ENCODE measurements at regions not wholly inside any gene's neighbourhood (a gene's known extent, or its start where the extent isn't known, plus 50 kb on each side); places are given as distances from the start of the nearest gene placed in this dataset.
"Not testable (repeated sequence)": the region's sequence is repeated elsewhere in the genome, so short reads cannot be mapped to it uniquely, and the experiment has no call there.

GRCh38 chr9:135173066-135173465 lies 85.6 kb downstream of the OLFM1 start:
- no peak for DNase-seq

- no peak for DNase-seq
Observed at GRCh38 chr9:135174248-135174647, 86.8 kb downstream of the OLFM1 start.

DNA sequence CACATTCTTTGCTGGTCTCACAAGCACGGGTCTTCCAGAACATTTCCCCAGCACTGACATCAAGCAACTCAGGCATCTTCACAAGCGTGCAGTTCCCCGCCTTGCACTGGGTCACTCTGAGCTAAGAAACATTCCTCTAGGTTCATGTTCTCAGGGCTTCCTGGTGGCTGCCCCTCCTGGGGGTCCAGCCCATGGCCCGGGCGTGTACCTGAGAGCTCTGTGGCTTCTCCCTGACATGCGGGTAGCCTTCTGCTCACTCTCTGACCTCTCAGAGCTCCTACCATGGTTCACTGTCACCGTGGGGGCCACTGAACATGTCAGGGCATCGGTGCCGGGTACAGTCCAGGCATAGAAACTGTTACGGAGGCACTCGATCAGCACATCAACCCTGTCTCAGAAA lies 87.5 kb downstream of the OLFM1 start:
- no peak for DNase-seq

DNA sequence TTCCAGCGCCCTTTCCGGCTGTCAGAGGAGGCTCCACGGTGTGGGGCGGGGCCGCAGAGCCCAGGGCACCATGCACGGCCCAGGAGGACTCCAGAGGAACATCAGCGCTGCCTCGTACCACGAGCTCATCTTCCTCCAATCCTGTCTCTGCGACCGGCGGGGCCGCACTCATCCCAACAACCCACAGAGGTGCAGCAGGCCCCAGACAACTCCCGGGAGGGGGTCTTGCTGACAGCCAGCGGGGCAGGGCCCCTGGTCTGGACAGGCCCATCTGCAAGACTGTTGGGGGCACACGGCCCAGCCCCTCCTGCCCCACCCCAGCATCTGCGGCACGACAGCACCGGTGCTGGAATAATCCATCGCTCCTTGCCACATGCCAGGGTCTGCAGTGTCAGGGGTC lies 88.8 kb downstream of the OLFM1 start:
- no peak for DNase-seq

- DNase-seq: not testable (repeated sequence)
Observed at GRCh38 chr9:135177562-135177961, 90.1 kb downstream of the OLFM1 start.

DNA sequence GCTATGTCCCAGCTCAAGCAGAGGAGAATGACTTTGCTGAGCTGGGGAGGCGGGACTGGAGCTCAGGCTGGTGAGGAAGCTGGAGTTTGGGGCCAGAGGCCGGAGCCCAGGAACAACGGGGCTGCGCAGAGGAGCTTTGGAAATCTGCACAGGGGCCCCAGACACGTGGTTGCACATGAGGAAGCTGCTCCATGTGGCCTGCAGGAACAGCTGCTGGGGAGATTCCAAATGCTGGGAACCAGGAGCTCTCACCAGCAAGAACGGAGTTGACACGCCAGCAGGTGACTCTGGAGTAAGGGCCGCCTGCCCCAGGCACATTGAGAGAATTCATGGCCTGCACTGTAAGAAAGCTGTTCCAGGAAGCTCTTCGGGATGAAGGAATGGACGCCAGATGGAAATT lies 91.0 kb downstream of the OLFM1 start:
- DNase-seq: no peak

GRCh38 chr9:135179041-135179440 lies 91.6 kb downstream of the OLFM1 start:
- no peak for DNase-seq

- no peak for DNase-seq
Observed at GRCh38 chr9:135179976-135180375, 92.5 kb downstream of the OLFM1 start.

DNA sequence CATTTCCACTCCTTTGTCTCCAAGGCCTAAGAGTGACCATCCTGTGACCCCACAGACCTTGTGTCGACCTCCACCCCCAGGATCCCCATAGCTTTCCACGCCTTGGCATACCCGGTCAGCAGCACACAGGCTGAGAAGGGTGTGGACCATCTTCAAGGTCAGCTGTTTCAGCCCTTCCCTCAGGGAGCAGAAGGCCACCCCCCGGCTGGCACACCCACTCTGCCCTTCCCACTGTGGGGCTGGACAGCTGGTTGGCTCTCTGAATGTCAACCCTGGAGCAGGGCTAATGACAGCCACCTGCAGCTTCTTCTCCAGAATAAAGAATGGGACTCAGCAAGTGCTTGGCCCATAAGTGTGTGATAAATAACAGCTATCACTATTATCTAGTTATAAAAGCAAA lies 93.1 kb downstream of the OLFM1 start:
- DNase-seq: no peak

- DNase-seq: no peak
Observed at GRCh38 chr9:135181336-135181735, 93.9 kb downstream of the OLFM1 start.

- not testable (repeated sequence) for DNase-seq
Observed at GRCh38 chr9:135181841-135182240, 94.4 kb downstream of the OLFM1 start.

DNA sequence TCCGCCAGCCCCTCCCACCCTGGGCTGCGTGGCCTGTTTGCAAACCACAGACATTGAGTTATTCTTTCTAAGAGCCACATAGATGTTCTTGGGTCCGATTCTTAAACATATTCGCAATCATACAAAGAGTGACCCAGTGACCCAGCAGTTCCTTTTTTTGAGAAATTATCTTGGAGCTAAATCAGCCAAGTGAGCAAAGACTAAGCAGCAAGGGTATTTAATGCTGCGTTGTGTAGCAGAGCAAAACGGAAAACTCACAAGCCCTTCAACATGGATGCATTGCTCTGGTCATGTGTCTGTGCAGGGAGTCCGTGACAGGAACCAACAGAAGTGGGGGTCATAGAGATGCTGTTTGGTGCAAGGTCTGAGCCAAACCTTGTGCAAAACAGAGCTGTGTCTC lies 95.6 kb downstream of the OLFM1 start:
- DNase-seq: no peak

DNA sequence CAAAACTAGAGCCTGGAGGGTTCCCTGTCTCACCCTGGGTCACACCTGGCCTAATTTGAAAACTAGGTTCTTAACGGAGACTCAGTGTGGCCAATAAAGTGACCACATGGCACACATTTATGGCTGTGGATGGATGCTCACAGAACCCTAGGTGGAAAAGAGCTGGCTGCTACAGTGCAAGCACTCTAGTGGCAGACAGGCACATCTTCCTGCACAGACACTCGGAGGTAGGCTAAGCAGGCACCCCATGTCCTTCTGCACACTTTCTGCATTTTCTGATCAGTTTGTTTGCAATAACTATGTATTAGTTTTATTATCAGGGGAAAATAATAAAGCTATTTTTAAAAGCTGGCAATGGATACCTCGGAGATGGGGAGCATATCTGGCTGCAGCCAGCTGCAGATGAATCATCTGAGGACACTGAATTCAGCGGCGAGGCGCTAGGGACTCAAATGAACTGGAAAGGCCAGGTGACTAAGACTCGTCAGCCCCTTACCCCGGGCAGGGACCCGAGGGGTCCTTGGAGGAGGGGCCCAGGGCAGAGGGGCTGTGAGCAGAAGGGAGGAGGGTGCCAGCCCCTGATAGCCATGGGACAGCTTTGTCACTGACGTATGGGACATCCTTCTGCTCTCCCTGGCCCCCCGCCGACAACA lies 96.2 kb downstream of the OLFM1 start:
- DNase-seq: no peak

DNA sequence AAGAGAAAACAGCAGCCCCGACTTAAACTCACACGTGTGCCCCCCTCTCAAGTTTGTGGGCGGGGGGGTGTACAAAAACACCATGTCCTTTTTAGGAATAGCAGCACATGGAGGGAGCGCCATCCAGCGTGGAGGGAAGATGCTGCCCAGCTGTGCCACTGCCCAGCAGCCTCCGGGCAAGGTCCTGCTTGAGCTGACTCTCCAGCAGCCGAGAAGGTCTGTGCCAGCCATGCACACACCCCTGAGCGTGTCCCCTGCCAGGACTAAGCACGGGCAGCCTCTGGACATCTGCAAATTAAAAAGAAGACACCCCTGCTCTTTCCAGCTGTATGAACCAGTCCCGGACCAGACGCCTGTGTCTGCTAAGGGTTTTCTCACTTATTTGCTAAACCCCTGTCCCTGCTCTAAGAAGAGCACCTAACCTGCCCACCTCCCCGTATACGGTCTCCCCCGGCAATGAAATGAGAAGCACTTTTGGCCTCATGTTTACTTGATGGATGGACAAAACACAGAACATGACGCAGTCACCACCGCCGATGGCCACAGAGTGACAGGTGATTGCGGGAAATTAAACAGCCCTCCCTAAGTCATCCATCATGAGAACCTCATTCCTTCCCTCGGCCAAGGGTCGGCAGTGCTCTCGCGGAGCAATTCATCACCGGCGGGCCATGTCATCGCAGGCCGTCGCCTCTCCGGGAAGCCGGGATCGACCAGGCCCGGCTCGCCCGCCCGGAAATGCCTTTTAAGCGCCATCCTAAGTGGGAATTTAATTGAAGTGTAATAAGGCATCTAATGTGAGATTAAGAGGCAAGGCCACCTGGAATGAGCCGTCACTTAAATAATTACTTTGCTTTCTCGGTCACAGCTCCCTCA lies 96.9 kb downstream of the OLFM1 start:
- DNase-seq: no peak

DNA sequence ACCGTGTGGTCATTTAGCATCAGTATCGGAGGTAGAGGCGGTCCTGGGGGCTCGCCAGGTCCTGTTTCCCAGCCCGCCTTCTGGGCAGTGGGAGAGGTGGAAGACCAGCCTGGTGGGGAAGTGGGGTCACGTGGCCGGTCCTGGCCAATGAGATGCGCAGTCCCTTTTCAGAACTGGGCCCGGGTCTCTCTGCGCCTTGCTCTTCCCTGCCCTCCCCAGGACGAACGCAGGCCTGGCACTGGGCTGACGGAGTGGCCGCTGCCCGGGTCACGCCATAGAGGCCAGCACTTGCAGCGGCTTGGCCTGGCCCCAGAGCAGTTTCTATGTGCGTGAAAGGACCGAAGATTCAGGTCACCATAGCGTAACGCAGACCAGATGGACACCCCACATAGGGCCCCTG lies 97.6 kb downstream of the OLFM1 start:
- no peak for DNase-seq

DNA sequence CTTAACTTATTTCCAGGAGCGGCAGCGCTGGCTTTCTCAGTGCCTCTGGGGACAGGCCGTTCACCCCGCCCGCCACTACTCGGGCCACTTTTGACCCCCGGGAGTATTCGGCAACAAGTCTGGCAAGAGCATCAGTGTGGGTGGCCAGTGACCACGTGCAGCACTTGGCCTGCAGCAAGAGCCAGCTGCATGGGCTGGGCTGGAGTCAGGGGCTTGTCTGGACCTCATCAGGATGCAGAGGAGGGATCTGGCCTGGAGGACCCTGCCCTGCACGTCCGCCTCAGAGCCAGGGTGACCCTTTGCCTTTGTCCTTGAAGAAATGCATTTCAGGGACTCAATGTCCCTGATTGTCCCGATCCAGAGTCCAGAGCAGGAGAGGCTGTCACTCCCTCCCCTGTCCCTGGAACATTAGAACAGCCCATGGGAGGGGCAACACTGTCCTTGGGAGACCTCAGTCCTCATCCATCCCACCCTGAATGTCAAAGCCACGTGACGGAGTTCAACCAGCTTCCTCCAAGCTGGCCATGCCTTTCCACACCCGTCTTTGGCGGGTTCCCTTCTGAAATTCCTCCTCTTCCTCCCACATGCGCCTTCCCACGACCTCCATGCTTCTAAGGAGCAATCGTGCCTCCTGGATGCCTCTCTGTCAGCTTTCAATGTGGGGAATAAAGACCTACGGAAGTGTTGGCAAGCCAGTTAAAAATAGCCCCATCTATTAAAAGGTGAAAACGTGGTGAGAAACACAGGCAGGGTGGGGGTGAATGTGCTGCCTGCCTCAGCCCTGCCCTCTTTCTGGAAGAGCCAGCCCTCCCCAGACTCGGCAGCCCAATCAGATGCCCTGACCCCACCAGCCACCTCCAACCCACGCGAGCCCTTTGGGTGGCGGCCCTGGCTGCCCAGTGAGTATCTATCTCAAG lies 99.0 kb downstream of the OLFM1 start:
- no peak for DNase-seq

DNA sequence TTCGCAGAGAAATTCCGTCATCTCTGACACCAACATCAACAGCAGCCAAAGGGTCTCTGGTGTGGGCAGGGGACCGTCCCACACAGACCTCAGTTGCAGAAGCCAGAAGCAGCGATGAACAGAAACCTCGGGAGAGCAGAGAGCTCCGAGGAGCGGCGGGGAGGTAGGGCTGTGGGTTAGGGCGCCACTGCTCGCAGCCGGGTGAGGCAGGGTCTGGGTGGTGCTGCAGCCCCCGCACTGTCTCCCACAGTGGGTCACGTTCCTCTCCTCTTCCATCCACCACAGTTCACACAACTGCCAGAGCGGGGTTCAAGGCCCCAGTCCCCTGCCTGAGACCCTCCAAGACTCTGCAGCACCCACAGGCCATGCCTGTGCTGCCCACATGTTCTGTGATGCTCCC lies 99.9 kb downstream of the OLFM1 start:
- DNase-seq: no peak

DNA sequence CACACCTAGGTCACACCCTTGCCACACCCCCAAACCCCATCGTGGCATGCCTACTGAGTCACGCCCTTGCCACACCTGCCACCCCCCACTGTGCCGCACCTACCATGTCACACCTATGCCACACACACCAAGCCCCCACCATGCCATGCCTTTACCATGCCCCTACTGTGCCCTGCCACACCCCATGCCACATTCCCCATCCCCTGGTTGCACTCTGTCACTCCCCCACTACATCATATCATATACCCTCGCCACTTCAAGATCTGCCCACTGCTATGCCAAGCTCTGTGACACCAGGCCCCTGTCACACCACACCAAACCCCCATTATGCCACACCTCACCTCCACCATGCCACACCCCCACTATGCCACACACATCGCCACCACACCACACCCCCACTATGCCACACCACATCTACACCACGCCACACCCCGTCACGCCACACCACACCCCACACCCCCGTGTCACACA lies 101.2 kb downstream of the OLFM1 start:
- DNase-seq: no peak

DNA sequence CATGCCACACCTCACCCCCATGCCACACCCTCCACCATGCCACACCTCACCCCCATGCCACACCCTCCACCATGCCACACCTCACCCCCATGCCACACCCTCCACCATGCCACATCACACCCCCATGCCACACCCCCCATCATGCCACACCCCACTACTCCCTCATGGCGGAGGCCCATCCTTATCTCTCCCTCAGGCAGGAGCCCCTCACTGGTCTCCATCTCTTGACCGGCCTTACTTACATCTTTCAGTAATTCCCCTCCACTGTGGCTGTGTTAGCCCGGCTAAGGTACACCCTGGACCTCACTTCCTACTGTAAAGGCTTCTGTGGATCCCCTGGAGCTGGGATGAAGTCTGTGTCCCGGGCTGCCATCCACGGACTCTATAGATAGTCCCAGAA lies 102.0 kb downstream of the OLFM1 start:
- no peak for DNase-seq

DNA sequence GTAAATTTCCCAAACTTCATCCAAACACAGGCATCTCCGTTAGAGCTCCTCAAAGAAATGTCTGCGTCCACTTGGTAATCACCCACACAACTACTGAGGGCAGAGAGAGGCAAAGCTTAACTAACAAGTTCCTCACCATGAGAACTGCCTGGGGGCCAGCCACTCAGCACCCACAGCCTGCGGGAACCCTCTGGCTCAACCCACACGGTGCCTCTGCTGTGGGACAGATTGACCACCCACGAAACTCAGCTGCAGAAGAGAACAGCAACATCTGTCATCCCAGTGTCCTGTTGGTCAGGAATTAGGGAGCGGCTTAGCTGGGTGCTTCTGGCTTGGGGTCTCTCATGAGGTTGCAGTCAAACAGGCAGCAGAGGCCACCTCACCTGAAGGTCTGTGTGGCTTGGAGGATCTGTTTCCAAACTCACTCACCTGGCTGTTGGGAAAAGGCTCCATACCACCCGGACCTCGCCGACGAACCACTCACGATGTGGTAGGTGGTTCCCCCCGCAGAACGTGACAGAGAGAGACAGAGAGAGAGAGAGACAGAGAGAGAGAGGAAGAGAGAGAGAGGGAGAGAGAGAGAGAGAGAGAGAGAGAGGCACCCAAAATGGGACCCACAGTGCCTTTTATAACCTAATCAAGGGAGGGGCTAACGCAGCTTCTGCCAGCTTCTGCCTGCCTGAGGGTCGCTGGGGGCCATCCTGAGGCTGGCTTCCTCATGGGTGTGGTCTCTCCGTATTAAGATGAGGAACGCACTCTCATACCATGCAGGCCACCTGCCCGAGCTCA lies 103.5 kb downstream of the OLFM1 start:
- DNase-seq: no peak

GRCh38 chr9:135192686-135193085 lies 105.2 kb downstream of the OLFM1 start:
- no peak for DNase-seq

- DNase-seq: not testable (repeated sequence)
Observed at GRCh38 chr9:135195975-135196374, 108.5 kb downstream of the OLFM1 start.
